Suppressor macrophage treated with lipopolysaccharide for 4 hours (primary cell): ENCODE measurements at regions not wholly inside any gene's neighbourhood (a gene's known extent, or its start where the extent isn't known, plus 50 kb on each side); places are given as distances from the start of the nearest gene placed in this dataset.
"Not testable (repeated sequence)": the region's sequence is repeated elsewhere in the genome, so short reads cannot be mapped to it uniquely, and the experiment has no call there.

Source experiments
- DNase-seq: peaks from one replicate; pipeline ENCODE4 v3.0.0-alpha.2; 2020

DNA sequence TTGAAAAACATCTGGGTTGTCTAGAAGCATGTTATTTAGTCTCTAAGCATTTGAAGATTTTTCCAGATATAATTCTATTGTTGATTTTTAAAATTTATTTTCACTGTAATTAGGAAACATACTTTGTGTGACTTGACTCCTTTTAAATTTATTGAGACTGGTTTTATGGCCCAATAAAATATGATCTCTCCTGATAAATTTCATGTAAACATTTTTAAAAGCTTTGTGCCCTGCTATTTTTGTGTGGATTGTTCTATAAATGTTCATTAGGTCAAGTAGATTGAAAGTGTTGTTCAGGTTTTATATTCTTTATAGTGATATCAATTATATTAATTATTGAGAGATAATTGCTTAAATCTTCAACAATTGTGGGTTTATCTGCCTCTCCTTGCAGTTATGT, 105.4 kb downstream of the RFX6 start:
- no peak for DNase-seq

DNA sequence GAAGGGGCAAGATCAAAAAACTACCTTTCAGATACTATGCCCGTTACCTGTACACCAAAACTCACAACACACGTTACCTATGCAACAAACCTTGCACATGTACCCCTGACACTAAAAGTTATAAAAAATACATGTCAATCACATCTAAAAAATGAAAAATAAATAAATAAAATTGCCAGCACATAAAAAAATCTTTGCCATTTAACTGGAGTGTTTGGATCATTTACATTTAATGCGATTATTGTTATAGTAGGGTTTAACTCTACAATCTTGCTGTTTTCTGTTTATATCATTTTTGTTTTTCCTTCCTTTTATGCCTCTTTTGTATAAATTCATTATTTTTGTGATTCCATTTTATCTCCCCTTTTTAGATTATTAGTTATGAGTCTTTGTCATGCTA, 106.3 kb downstream of the RFX6 start:
- DNase-seq, result no peak

DNA sequence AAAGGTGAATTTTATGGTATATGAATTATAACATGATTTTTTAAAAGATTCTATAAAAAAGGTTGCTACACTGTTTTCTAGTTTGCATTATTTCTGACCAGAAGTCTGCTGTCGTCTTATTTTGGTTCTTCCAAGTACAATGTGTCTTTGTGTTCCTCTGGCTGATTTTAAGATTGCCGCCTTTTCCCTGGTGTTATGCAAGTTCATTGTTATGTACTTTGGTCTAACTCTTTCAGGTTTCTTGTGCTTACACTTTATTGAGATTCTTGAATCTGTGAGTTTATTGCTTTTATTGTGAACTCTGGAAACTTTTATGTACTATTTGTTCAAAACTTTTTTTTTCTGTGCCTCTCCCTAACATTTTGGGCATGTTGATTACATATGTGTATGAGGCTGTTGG, 109.8 kb downstream of the RFX6 start:
- DNase-seq, result no peak

DNA sequence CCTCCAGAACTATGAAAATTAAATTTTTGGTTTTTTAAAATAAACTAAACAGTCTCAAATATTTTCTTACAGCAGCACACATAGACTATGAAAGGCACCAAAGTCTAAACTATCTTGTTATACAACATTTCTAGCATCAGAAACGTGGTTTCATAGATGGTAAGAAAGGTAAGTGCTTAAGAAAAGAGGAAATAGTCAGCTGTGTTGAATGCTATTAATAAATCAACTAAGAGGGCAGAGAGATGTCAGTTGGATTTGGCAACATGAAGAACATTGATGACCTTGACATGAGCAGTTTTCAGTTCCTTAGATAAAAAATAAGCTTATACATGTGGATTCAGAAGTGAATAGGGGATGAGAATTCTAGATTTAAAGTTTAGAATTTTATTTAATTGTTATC, 113.6 kb downstream of the RFX6 start:
- no peak for DNase-seq

DNA sequence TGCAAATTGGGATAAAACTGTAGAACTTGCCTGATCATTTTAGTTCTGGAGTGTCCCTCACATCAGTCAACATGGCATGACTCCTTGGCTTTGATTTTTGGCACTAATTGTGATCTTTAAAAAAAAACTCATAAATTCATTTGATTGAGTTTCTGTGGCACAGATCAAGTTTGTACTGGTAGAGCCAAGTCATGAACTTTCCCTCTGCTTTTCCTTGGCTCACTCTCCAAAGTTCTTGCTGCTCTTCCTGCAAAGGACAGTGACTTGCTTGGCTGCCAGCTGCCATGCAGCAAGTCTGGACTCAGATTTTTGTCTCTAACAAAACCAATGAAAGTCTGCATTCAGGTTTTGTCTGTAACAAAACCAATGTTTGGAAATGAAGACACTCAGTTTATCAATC, 115.5 kb downstream of the RFX6 start:
- DNase-seq, result no peak

DNA sequence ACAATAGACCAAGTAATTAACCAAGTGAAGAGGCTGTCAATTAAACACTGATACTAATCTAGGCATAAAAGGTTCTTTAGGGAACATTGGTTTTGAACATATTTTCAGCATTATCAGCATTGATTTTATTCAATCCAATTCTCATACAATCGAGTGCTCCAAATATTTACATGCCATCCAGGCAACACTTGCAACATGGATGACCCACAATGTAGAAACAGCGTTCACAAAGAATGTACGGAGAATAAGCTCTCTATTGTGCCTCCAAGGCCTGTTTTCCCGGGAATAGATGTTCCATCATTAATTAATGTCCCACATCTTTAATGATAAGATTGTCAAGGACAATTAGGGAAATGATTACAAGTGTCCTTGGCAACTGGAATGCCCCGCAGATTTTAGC, 117.4 kb downstream of the RFX6 start:
- DNase-seq, result no peak

DNA sequence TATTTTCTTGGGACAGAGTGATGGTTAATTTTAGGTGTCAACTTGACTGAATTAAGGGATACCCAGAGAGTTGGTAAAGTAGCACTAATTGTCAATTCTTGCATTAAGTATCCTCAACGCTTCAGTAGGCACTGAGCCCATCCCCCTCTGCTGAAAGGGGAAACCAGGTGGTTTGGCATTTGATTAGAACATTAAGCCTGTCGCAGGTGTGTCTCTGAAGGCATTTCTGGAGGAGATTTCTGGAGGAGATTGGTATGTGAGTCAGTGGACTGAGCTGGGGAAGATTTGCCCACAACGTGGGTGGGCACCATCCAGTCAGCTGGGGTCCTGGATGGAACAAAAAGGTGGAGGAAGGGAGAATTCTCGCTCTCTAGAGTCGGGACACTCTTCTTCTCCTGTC, 119.8 kb downstream of the RFX6 start:
- DNase-seq, result no peak

DNA sequence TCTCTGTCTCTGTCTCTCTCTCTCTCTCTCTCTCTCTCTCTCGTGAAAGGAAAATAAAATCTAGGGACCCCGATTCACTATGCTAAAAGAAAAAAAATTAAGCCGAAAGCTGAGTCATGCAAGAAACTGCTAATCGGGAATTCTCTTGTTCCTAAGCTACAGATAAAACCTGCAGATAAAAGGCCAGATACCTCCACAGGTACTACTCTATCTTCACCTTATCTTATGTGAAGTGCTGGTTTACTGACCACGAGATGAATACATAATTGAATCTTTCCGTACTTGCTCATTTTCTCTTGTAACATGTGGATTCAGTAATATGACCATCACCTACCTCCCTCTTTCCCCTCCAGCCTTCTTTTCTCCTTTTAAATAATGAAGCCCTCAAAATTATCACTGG, 120.5 kb downstream of the RFX6 start:
- DNase-seq, result no peak

DNA sequence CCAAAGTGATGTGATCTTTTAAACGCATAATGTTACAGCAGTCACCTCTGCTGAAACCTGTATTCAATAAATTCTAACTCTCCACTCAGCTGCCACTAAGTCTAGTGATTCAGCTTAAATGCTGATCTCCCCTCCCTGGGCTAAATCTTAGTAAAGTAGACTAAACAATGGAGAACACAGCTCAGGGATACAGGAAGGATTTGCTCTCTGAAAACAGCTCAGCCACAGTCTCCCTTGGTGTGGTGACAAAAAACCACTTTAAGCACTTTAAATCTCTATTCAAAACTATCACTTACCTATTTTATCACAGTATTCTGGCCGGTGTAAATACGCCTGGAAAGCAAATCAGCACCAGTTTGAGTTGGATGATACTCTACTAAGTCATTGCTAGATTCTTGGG, 130.6 kb downstream of the RFX6 start:
- no peak for DNase-seq

DNA sequence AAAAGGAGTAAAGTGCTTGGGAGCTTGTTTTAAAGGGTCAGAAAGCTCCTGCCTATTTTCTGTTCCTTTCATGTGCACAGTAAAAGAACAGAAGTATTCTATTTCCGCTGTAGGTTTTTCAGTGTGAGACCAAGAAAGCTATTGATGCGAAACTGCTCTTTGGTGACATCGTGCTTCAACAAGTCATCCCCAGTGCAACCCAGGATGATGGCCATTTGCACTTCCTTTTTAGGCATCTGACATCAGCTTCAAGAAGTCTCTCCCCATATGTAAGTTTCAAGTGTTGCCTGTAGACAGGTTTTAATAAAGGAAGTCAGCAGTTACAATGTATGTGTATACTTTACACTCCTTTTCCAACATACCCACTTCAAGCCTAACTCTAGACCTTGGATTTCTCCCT, 131.6 kb downstream of the RFX6 start:
- no peak for DNase-seq

DNA sequence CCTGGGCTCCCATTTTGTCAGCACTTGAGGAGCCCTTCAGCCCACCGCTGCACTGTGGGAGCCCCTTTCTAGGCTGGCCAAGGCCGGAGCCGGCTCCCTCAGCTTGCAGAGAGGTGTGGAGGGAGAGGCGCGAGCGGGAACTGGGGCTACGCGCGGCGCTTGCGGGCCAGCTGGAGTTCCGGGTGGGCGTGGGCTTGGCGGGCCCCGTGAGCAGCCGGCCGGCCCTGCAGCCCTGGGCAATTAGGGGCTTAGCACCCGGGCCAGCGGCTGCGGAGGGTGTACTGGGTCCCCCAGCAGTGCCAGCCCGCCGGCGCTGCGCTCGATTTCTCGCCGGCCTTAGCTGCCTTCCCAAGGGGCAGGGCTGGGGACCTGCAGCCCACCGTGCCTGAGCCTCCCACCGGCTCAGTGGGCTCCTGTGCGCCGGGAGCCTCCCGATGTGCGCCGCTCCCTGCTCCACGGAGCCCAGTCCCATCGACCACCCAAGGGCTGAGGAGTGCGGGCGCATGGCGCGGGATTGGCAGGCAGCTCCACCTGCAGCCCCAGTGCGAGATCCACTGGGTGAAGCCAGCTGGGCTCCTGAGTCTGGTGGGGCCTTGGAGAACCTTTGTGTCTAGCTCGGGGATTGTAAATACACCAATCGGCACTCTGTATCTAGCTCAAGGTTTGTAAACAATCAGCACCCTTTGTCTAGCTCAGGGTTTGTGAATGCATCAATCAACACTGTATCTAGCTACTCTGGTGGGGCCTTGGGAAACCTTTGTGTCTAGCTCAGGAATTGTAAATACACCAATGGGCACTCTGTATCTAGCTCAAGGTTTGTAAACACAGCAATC, 137.8 kb downstream of the RFX6 start:
- DNase-seq, result not testable (repeated sequence)

DNA sequence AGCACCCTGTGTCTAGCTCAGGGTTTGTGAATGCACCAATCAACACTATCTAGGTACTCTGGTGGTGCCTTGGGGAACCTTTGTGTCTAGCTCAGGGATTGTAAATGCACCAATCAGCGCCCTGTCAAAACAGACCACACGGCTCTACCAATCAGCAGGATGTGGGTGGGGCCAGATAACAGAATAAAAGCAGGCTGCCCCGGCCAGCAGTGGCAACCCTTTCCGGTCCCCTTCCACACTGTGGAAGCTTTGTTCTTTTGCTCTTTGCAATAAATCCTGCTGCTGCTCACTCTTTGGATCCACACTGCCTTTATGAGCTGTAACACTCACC, 138.4 kb downstream of the RFX6 start:
- not testable (repeated sequence) for DNase-seq

DNA sequence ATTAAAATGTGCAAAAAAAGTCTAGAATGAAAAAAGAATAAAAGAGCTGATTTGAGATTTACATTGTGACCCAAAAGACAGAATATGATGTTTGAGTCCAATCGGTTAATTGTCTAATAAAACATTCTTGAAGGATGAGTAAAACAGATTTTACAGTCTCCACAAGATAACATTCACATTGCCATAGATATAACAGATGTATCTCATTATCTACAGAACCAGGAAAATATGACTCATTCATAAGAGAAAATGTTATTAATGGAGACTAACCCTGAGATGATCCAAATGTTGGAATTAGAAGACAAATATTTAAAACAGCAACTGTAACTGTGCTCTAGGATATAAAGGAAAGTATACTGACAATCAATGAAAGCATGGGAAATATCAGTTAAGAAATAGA, 141.7 kb downstream of the RFX6 start:
- no peak for DNase-seq

DNA sequence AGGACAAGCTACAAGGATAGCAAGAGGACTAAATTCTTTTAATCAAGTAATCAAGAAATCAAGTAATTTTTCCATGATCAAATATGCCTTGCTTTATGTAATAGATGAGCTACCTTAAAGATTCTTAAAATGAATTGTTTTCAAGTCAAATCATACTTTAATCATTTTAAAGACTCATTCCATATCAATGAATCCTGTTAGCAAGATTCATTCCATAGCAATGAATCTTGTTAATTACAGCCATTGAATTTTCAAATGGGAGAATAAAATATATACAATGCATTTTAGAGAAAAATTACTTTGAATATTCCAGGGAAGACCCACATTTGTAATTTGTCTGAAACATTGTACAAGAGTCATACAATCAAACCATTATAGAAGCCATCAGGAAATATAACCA, 145.7 kb downstream of the RFX6 start:
- DNase-seq, result no peak

DNA sequence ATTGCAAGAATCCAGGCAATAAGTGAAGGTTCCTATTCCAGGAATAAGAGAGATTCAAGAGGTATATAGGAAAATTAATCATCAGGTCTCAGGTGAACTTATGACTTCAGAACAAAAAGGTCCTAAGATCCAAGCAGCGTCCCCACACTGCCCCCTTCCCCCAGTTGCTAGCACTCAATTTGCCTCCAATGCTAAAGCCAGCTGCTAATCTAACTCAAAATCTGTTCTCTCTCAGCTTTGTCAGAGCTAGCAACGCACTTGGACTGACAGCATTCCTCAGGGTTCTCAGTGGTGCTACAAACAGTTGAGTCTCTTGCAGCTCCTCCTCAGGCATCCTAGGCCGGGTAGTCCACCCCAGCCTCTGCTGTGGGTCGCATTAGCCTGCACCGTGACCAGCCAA, 148.3 kb downstream of the RFX6 start:
- DNase-seq, result no peak

DNA sequence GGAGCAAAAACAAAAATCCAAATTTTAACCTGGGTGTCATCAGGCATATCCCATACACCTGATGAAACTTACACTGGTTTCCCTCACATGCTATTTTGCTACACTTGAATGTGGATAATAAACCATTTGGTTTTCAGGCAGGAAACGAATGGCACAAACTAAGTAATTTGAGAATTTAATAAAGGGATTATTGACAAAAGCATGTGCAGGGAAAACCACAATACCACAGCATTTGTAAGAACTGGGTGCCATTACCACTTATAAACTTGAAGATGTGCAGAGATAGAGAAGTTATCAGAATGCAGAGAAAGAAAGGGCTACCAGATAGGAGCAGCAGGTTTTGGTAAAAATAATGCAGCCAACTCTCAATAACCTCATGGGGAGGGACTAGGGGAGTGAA, 151.2 kb downstream of the RFX6 start:
- DNase-seq, result no peak

DNA sequence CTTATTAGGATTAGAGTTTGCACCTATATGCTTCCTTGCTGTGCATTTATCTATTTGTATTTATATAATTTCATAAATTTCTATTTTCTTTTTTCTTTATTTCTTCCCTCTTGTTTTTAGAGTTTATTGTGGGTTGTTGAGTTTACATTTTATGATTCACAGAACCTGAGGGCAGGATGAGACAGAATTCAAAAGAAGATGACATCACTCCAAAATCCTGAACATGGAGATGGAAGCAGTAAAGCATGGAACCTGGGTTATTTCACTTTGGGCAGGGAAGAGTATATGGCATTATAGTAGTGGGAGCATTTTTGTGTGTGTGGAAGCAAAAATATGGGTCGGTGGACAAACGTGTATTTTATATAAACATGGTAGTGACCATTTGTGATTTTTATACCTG, 157.5 kb downstream of the RFX6 start:
- DNase-seq, result no peak

DNA sequence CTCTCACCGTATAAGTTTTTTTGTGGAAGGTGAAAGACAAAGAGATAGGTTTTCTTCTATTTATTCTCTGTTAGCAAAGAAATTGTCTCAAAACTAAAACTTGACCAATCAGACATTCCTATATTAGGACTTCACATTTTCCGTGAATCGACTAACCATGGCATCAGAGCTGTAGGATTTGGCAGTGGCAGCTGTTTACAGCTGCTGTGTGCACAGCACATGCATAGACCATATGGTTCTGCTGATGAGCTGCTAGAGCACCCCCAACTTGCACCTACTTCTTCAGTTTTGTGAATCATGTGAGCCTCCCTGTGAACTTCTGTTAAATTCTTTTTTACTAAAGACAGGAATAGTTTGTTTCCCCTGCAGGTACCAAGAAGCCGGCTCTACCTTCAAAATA, 157.9 kb downstream of the RFX6 start:
- DNase-seq, result no peak

DNA sequence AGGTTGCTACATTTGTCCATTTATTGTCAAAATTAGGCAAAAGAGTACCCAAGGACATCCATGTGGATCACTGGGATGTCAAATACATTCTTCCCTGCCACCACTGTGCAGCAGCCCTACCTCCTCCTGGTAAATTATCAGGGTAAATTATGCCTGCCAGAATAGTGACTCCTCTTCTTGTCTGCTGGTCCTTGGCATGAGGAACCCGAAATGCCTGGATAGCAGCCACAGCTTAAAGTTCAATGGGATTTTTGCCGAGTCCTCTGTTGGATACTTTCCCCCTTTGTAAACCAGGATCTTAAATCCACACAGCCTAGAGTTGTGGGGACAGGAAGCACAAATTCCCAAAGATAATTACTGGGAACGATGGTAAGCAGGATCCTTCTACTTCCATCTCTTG, 173.3 kb downstream of the RFX6 start:
- no peak for DNase-seq

DNA sequence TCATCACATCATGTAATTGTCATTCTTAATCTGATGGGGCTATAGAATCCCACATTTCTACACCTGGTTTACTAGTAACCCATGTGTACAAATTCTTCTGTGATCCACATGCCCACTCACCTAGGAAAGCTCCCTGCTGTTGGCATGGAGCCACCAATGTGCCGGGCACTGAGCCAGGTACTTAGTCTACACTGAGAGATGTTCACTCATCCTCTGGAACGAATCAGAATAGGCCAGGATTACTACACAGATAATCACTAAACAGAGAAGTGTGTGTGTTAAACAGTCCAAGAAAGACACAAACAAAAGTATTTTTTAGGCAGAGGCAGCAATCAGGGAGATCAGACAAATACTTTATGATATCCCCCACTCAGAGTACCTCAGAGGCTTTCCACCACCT, 193.2 kb upstream of the VGLL2 start:
- DNase-seq, result no peak

DNA sequence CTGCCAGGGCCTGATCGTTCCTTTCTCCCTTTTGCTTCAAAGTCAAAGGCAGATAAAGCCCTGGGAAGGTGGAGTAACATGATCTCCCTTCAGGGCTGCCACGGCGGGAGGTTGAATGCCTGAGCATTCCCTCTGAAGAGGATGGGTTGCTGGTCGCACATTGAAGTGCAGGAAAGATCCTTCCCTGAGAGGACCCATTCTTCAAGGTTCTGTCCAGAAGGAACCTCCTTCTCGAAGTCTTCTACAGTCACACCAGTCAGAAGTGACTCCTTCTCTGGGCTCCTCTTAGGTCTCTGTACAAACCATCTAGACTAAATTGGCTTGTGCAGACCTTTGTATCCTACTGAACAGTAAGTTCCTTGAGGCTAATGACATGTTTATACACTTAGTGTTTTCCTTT, 192.6 kb upstream of the VGLL2 start:
- no peak for DNase-seq

DNA sequence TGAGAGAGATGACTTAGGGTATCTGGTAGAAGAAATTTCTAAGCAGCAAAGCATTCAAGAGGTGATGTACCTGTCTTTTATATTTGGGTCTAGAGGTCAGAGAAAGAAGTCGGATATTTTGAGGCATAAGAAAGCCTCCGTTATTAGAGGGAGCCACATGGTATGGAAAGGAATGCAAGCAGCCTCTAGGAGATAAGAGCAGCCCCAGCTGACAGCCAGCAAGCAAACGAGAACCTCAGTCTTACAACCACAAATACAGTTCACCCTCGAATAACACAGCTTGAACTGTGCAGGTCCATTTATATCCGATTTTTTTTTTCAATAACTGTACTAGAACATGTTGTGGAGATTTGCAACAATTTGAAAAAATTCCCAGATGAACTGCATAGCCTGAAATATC, 190.7 kb upstream of the VGLL2 start:
- DNase-seq, result no peak

DNA sequence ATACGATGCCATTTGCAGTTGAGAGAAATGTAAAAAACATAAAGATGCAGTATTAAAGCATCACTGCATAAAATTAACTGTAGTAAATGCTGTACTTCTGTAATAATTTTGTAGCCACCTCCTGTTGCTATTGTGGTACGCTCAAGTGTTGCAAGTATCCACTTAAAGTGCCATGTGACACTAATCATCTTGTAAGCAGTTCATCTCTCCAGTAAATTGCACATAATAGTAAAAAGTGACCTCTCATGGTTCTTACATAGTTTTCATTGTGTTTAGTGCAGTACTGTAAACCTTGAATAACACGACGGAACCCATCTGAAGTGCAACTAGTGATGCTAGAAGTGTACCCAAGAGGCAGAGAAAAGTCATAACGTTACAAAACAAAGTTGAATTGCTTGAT, 190.1 kb upstream of the VGLL2 start:
- no peak for DNase-seq

DNA sequence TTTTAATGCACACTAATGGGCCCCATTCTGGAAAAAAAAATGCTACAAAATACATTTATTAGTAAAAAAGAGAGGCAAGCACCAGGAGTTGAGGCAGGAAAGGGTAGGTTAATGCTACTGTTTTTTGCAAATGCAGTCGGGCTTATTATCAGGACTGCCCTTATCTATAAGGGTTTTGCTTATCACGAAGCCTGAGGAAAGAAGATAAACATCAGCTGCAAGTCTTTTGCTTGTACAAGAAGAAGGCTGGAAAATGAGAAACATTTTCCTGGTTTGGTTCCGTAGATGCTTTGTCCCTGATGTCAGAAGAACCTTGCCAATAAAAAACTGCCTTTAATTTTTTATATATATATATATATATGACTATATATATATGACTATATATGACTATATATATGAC, 189.3 kb upstream of the VGLL2 start:
- no peak for DNase-seq

DNA sequence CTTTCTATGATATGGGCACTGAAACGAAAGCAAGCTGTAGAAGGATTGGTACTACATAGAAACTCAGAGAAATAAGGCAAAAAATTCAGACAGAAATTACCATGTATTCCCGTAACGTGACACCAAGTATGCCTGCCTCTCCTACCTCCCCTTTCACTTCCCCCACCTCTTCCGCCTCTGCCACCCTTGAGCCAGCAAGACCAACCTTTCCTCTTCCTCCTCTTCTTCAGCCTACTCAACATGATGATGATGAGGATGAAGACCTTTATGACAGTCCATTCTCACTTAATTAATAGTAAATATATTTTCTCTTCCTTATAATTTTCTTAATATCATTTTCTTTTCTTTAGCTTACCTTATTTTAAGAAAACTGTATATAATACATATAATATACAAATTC, 188.1 kb upstream of the VGLL2 start:
- no peak for DNase-seq

DNA sequence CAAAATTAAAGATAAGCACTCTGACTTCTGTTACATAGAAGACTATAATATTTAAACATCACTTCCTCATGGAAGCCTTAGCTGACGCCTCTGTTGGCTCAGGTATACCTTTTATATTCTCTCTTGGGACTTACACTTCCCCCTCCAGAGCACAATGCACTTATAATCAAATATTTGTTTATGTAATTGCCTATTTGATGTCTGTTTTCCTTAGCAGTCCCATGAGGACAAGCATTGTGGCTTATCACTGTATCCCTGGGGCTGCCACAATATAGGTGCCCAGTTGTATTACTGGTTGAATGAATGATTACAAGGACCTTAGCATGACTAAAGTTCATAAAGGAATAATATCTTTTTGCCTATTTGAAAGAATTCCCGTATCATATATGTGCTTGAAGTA, 186.7 kb upstream of the VGLL2 start:
- DNase-seq, result no peak
